SK-N-SH (cell line): ENCODE measurements at regions not wholly inside any gene's neighbourhood (a gene's known extent, or its start where the extent isn't known, plus 50 kb on each side); places are given as distances from the start of the nearest gene placed in this dataset.

Experiments
- CTCF ChIA-PET: fragments of 300-600, 350-600 bp; formaldehyde crosslinking; extraction: SDS; loops from one replicate; lab custom pipeline; 2021; lab: Yijun Ruan, JAX
- POLR2A ChIA-PET: fragments of 350-600 bp; sonication (Branson Sonifier 250); formaldehyde crosslinking; extraction: SDS; loops from one replicate; lab custom pipeline; 2020; ENCODE audit warnings: antibody characterized with exemption, inconsistent platforms; lab: Yijun Ruan, JAX
- DNase-seq: peaks from one replicate; pipeline ENCODE4 v3.0.0; 2012
- H2AFZ ChIP-seq: fragments of 200-600 bp; sonication (generic); 2 replicates; pipeline ENCODE4 v1.8.1; 2016; ENCODE audit warnings: antibody characterized with exemption, mild to moderate bottlenecking, low read depth
- H3F3A ChIP-seq: fragments of 200-600 bp; sonication (generic); replicated peaks from 2 replicates; pipeline ENCODE3; 2016; ENCODE audit warnings: antibody characterized with exemption, mild to moderate bottlenecking; ENCODE audit not compliant: insufficient read depth
- H3K27ac ChIP-seq, 2 experiments: fragments of 200-500 bp in 1 of 2; fragments of 200-600 bp in 1 of 2; sonication (Bioruptor generic) in 1 of 2; sonication (generic), shearing (Covaris generic) in 1 of 2; 2 replicates each; pipeline versions ENCODE4 v1.5.1 to v1.6.1; 2014 to 2016; ENCODE audit warnings: low read depth in 2 of 2, inconsistent platforms in 1 of 2, low read length in 1 of 2, mild to moderate bottlenecking in 1 of 2, mixed read lengths in 1 of 2
- H3K27me3 ChIP-seq: fragments of 200-600 bp; sonication (generic), shearing (Covaris generic); 2 replicates; pipeline ENCODE4 v1.6.1; 2016; ENCODE audit warnings: mixed run types; ENCODE audit not compliant: insufficient read depth
- H3K36me3 ChIP-seq, 2 experiments: fragments of 200-500 bp in 1 of 2; fragments of 200-600 bp in 1 of 2; sonication (Bioruptor generic) in 1 of 2; sonication (generic) in 1 of 2; replicated peaks in 1 of 2; 2 replicates each; pipeline versions ENCODE3 to v1.5.1; 2014 to 2016; ENCODE audit warnings: low read length in 1 of 2, mild to moderate bottlenecking in 1 of 2; ENCODE audit not compliant: insufficient read depth in 2 of 2, control insufficient read depth in 1 of 2
- H3K4me1 ChIP-seq, 2 experiments: fragments of 200-500 bp in 1 of 2; fragments of 200-600 bp in 1 of 2; sonication (Bioruptor generic) in 1 of 2; sonication (generic), shearing (Covaris generic) in 1 of 2; 2 replicates each; pipeline versions ENCODE4 v1.5.1 to v1.6.1; 2014 to 2016; ENCODE audit warnings: low read depth in 1 of 2, low read length in 1 of 2, mixed run types in 1 of 2; ENCODE audit not compliant: insufficient read depth in 2 of 2, control insufficient read depth in 1 of 2
- H3K4me2 ChIP-seq: fragments of 200-600 bp; sonication (generic), shearing (Covaris generic); 2 replicates; pipeline ENCODE4 v1.6.1; 2017; ENCODE audit warnings: mixed run types
- H3K4me3 ChIP-seq, 2 experiments: fragments of 200-500 bp in 1 of 2; fragments of 200-600 bp in 1 of 2; sonication (Bioruptor generic) in 1 of 2; sonication (generic), shearing (Covaris generic) in 1 of 2; 2 replicates each; pipeline versions ENCODE4 v1.5.1 to v1.8.1; 2014 to 2016; ENCODE audit warnings: low read depth in 2 of 2, inconsistent platforms in 1 of 2, low read length in 1 of 2, mild to moderate bottlenecking in 1 of 2, mixed read lengths in 1 of 2, moderate library complexity in 1 of 2
- H3K79me2 ChIP-seq: fragments of 200-600 bp; sonication (generic); 2 replicates; pipeline ENCODE4 v1.8.1; 2017; ENCODE audit warnings: mild to moderate bottlenecking; ENCODE audit not compliant: insufficient read depth
- H3K9ac ChIP-seq: fragments of 200-600 bp; sonication (generic); 2 replicates; pipeline ENCODE4 v1.6.1; 2017; ENCODE audit warnings: mixed run types
- H3K9me2 ChIP-seq: fragments of 200-600 bp; sonication (generic); 2 replicates; pipeline ENCODE4 v1.6.1; 2017; ENCODE audit warnings: mixed run types
- H3K9me3 ChIP-seq: fragments of 200-600 bp; sonication (generic); 2 replicates; pipeline ENCODE4 v1.6.1; 2017; ENCODE audit warnings: mixed run types, mild to moderate bottlenecking, moderate library complexity
- H4K20me1 ChIP-seq: fragments of 200-600 bp; sonication (generic); 2 replicates; pipeline ENCODE4 v1.6.1; 2017; ENCODE audit warnings: mild to moderate bottlenecking, mixed run types; ENCODE audit not compliant: insufficient read depth
- ELF1 ChIP-seq: IDR thresholded peaks from 2 replicates; pipeline ENCODE4 v1.4.0; 2012
- EZH2phosphoT487 ChIP-seq: fragments of 200-600 bp; sonication (generic); IDR thresholded peaks from 2 replicates; pipeline ENCODE4 v1.6.1; 2017; ENCODE audit warnings: low read depth, mixed run types, mild to moderate bottlenecking, antibody characterized with exemption, moderate library complexity, borderline replicate concordance
- FOSL2 ChIP-seq: IDR thresholded peaks from 2 replicates; pipeline ENCODE4 v1.4.0; 2012; ENCODE audit warnings: low read depth, mild to moderate bottlenecking, moderate library complexity, borderline replicate concordance
- FOXJ3 ChIP-seq: sonication (generic); formaldehyde crosslinking; IDR thresholded peaks from 2 replicates; pipeline ENCODE4 v1.5.1; 2020; ENCODE audit warnings: mild to moderate bottlenecking, missing genetic modification reagents
- FOXM1 ChIP-seq: IDR thresholded peaks from 2 replicates; pipeline ENCODE4 v1.4.0; 2012; ENCODE audit warnings: low read depth, mild to moderate bottlenecking
- GATA2 ChIP-seq: sonication (generic); formaldehyde crosslinking; IDR thresholded peaks from 2 replicates; pipeline ENCODE4 v1.5.0; 2020; ENCODE audit warnings: mild to moderate bottlenecking, missing genetic modification reagents
- MAX ChIP-seq: IDR thresholded peaks from 2 replicates; pipeline ENCODE4 v1.4.0; 2012; ENCODE audit warnings: low read depth
- NFIC ChIP-seq: IDR thresholded peaks from 2 replicates; pipeline ENCODE4 v1.4.0; 2012; ENCODE audit warnings: borderline replicate concordance
- NRF1 ChIP-seq: IDR thresholded peaks from 2 replicates; pipeline ENCODE4 v1.6.1; 2012; ENCODE audit warnings: low read depth, mild to moderate bottlenecking, low read length
- PBX3 ChIP-seq: IDR thresholded peaks from 2 replicates; pipeline ENCODE4; 2012
- RCOR1 ChIP-seq: fragments of 150-350 bp; IDR thresholded peaks from 2 replicates; pipeline ENCODE4 v1.6.1; 2017; ENCODE audit warnings: antibody characterized with exemption, low read length
- REST ChIP-seq: IDR thresholded peaks from 2 replicates; pipeline ENCODE4 v1.6.1; 2012; ENCODE audit warnings: mild to moderate bottlenecking, low read depth, low read length, moderate library complexity
- RFX5 ChIP-seq: IDR thresholded peaks from 2 replicates; pipeline ENCODE4 v1.6.1; 2012; ENCODE audit warnings: mild to moderate bottlenecking, improper control_type of control experiment, low read length
- SIN3A ChIP-seq: IDR thresholded peaks from 2 replicates; pipeline ENCODE4 v1.6.1; 2012; ENCODE audit warnings: low read depth, mild to moderate bottlenecking, low read length, moderate library complexity, borderline replicate concordance
- TEAD4 ChIP-seq: IDR thresholded peaks from 2 replicates; pipeline ENCODE4 v1.4.0; 2012; ENCODE audit warnings: mild to moderate bottlenecking, borderline replicate concordance; ENCODE audit not compliant: insufficient read depth
- USF1 ChIP-seq: IDR thresholded peaks from 2 replicates; pipeline ENCODE4 v1.4.0; 2012; ENCODE audit warnings: low read depth, borderline replicate concordance
- WGBS: methylation state at CpG from one replicate; pipeline ENCODE4 v1.1.6; 2017; ENCODE audit warnings: low lambda C conversion rate; 5-methylcytosine and 5-hydroxymethylcytosine counted together

GRCh38 chr15:36007699-36008098 lies 461.7 kb upstream of the DPH6 start:
- Histone ChIP-seq H3K4me3 (no peak overlapping the region), H3F3A (no peaks in the 10 kb centered on the region), H3K9ac (no peak overlapping the region), H3K27ac (no peak overlapping the region), H3K4me2 (no peak overlapping the region), H2AFZ (no peak overlapping the region), H3K27me3 (no peaks in the 10 kb centered on the region), H3K4me1 (peaks cover 0 to 6% of the 10 kb centered on the region in 2 experiments; a peak in 2 of 4 replicates), H3K36me3 (no peaks in the 10 kb centered on the region), H4K20me1 (no peaks in the 10 kb centered on the region), H3K79me2 (no peaks in the 10 kb centered on the region), H3K9me2 (no peaks in the 10 kb centered on the region), H3K9me3 (0 out of 2 replicates have a peak, but pooled peaks cover 10% of the 10 kb centered on the region)
- POLR2A ChIA-PET: no interaction called here
- no peak for DNase-seq
- WGBS: 91% methylated on average over 1 of the region's 1 CpG
- CTCF ChIA-PET: interaction anchor here (0.6 to 0.8 kb wide), 2 partner anchors 34 to 563 kb away, joined by 3 read pairs; no protein-coding TSS in a partner anchor
- no peak for TF ChIP-seq FOXM1
- TF ChIP-seq PBX3: no peak
- TF ChIP-seq TEAD4: no peak
- TF ChIP-seq RFX5: no peak
- no peak for TF ChIP-seq MAX
- TF ChIP-seq SIN3A: no peak

GRCh38 chr15:36008719-36009118 lies 462.8 kb upstream of the DPH6 start:
- no peaks in the 10 kb centered on the region for H3K9me2 ChIP-seq
- no peak overlapping the region for H3K4me2 ChIP-seq
- H2AFZ ChIP-seq: no peak overlapping the region
- H3K9ac ChIP-seq: no peak overlapping the region
- POLR2A ChIA-PET: no interaction called here
- no peaks in the 10 kb centered on the region for H3F3A ChIP-seq
- H3K79me2 ChIP-seq: no peaks in the 10 kb centered on the region
- H4K20me1 ChIP-seq: no peaks in the 10 kb centered on the region
- no peak overlapping the region for H3K27ac ChIP-seq
- DNase-seq: no peak
- H3K4me3 ChIP-seq: no peak overlapping the region
- 0 out of 2 replicates have a peak, but pooled peaks cover 10% of the 10 kb centered on the region for H3K9me3 ChIP-seq
- CTCF ChIA-PET: no interaction called here
- peaks cover 0 to 6% of the 10 kb centered on the region in 2 experiments; a peak in 2 of 4 replicates for H3K4me1 ChIP-seq
- no peaks in the 10 kb centered on the region for H3K27me3 ChIP-seq
- no peak for TF ChIP-seq PBX3
- no peak for TF ChIP-seq ELF1
- TF ChIP-seq FOSL2: no peak
- TF ChIP-seq NRF1: no peak
- no peak for TF ChIP-seq NFIC
- TF ChIP-seq USF1: no peak
- no peak for TF ChIP-seq RCOR1
- no peak for TF ChIP-seq FOXJ3
- TF ChIP-seq REST: no peak
- TF ChIP-seq GATA2 (CRISPR knock-in tag): no peak
- TF ChIP-seq EZH2phosphoT487: no peak
- no peak for TF ChIP-seq FOXM1
- TF ChIP-seq, all 33 proteins: peak for 0
- no peaks in the 10 kb centered on the region for H3K36me3 ChIP-seq
